GM23248 (cell line): ENCODE measurements at regions not wholly inside any gene's neighbourhood (a gene's known extent, or its start where the extent isn't known, plus 50 kb on each side); places are given as distances from the start of the nearest gene placed in this dataset.

Experiments used
- DNase-seq: peaks from one replicate; pipeline ENCODE4 v3.0.0-alpha.2; 2015
- H2AFZ ChIP-seq: fragments of 200-600 bp; sonication (generic); 2 replicates; pipeline ENCODE4 v1.6.1; 2016; ENCODE audit warnings: antibody characterized with exemption
- H3F3A ChIP-seq: fragments of 200-600 bp; sonication (generic); 2 replicates; pipeline ENCODE4 v1.6.1; 2016; ENCODE audit warnings: mild to moderate bottlenecking, antibody characterized with exemption, mixed run types; ENCODE audit not compliant: insufficient read depth
- H3K27ac ChIP-seq: fragments of 200-600 bp; sonication (generic); 2 replicates; pipeline ENCODE4 v1.5.1; 2016; ENCODE audit warnings: mild to moderate bottlenecking
- H3K27me3 ChIP-seq: fragments of 200-600 bp; sonication (generic); replicated peaks from 2 replicates; pipeline ENCODE4 v1.6.1; 2016; ENCODE audit warnings: mild to moderate bottlenecking; ENCODE audit not compliant: insufficient read depth
- H3K36me3 ChIP-seq: fragments of 200-600 bp; sonication (generic); 2 replicates; pipeline ENCODE4 v1.6.1; 2016; ENCODE audit warnings: low read depth, mild to moderate bottlenecking
- H3K4me1 ChIP-seq: fragments of 200-600 bp; sonication (generic); 2 replicates; pipeline ENCODE4 v1.6.1; 2016; ENCODE audit warnings: mild to moderate bottlenecking; ENCODE audit not compliant: insufficient read depth
- H3K4me2 ChIP-seq: fragments of 200-600 bp; sonication (generic); one replicate; pipeline ENCODE4 v1.6.1; 2016; ENCODE audit warnings: mild to moderate bottlenecking; ENCODE audit not compliant: unreplicated experiment
- H3K4me3 ChIP-seq: fragments of 200-600 bp; sonication (generic); 2 replicates; pipeline ENCODE4 v1.5.1; 2016; ENCODE audit warnings: mild to moderate bottlenecking
- H3K79me2 ChIP-seq: fragments of 200-600 bp; sonication (generic); 2 replicates; pipeline ENCODE4 v1.6.1; 2016; ENCODE audit warnings: mild to moderate bottlenecking; ENCODE audit not compliant: insufficient read depth
- H3K9ac ChIP-seq: fragments of 200-600 bp; sonication (generic); 2 replicates; pipeline ENCODE4 v1.6.1; 2016; ENCODE audit warnings: mild to moderate bottlenecking
- H3K9me2 ChIP-seq: fragments of 200-600 bp; sonication (generic); 2 replicates; pipeline ENCODE4 v1.6.1; 2016; ENCODE audit warnings: mixed run types, mild to moderate bottlenecking, moderate library complexity; ENCODE audit not compliant: insufficient read depth
- H3K9me3 ChIP-seq: fragments of 200-600 bp; sonication (generic); one replicate; pipeline ENCODE4 v1.6.1; 2017; ENCODE audit warnings: low read depth
- H4K20me1 ChIP-seq: fragments of 200-600 bp; sonication (generic); 2 replicates; pipeline ENCODE4 v1.6.0; 2016; ENCODE audit not compliant: insufficient read depth
- EZH2 ChIP-seq: fragments of 200-600 bp; sonication (generic); IDR thresholded peaks from 2 replicates; pipeline ENCODE4 v1.6.1; 2018; ENCODE audit warnings: antibody characterized with exemption, mild to moderate bottlenecking; ENCODE audit not compliant: insufficient read depth, poor library complexity, severe bottlenecking
- EZH2phosphoT487 ChIP-seq: fragments of 200-600 bp; sonication (generic); IDR thresholded peaks from 2 replicates; pipeline ENCODE4 v1.6.1; 2018; ENCODE audit warnings: antibody characterized with exemption, moderate library complexity, mild to moderate bottlenecking, low read depth; ENCODE audit not compliant: insufficient read depth
- WGBS, 2 experiments: methylation state at CpG; one replicate each; pipeline ENCODE4 v1.1.6; 2015 to 2017; ENCODE audit warnings: low lambda C conversion rate in 2 of 2, low coverage in 1 of 2; ENCODE audit errors: missing lambda C conversion rate in 2 of 2; 5-methylcytosine and 5-hydroxymethylcytosine counted together
- in situ Hi-C: fragments of 300-500 bp; cut with MboI; formaldehyde crosslinking; loops from 2 replicates; pipeline ENCODE4 v1.15.0; 2020

- peaks cover 33% of the 10 kb centered on the region for H3K4me1 ChIP-seq
- H3K4me2 ChIP-seq, result peak overlapping the region; percentile 42
- H4K20me1 ChIP-seq, result no peaks in the 10 kb centered on the region
- no peaks in the 10 kb centered on the region for H3K79me2 ChIP-seq
- H3K9me2 ChIP-seq, result no peaks in the 10 kb centered on the region; the same call in none of the 2 replicates
- H3K27me3 ChIP-seq, result no peaks in the 10 kb centered on the region
- H3K4me3 ChIP-seq, result no peak overlapping the region
- peak; percentile 60 for DNase-seq
- H3K36me3 ChIP-seq, result no peaks in the 10 kb centered on the region
- H3F3A ChIP-seq, result peaks cover 17% of the 10 kb centered on the region
- H3K27ac ChIP-seq, result peak overlapping the region; percentile 30
- in situ Hi-C loops, result no loop called here
- 46% methylated on average over 2 of the region's 2 CpGs for WGBS, 2 experiments
- TF ChIP-seq EZH2, result no peak
- no peak for TF ChIP-seq EZH2phosphoT487
- H2AFZ ChIP-seq, result no peak overlapping the region
- H3K9ac ChIP-seq, result no peak overlapping the region
- no peaks in the 10 kb centered on the region for H3K9me3 ChIP-seq
Measured at GRCh38 chr2:40734797-40735196, 282.9 kb upstream of the SLC8A1 start.

- H2AFZ ChIP-seq, result no peak overlapping the region
- H3F3A ChIP-seq, result peaks cover 17% of the 10 kb centered on the region
- peaks cover 33% of the 10 kb centered on the region for H3K4me1 ChIP-seq
- no peak for DNase-seq
- no peaks in the 10 kb centered on the region for H3K27me3 ChIP-seq
- H3K27ac ChIP-seq, result no peak overlapping the region
- H4K20me1 ChIP-seq, result no peaks in the 10 kb centered on the region
- WGBS, 2 experiments, result 75 to 81% methylated on average over 4 of the region's 4 CpGs
- no peak overlapping the region for H3K4me2 ChIP-seq
- H3K79me2 ChIP-seq, result no peaks in the 10 kb centered on the region
- H3K9me3 ChIP-seq, result no peaks in the 10 kb centered on the region
- no peak overlapping the region for H3K9ac ChIP-seq
- TF ChIP-seq EZH2, result no peak
- no peak for TF ChIP-seq EZH2phosphoT487
- in situ Hi-C loops, result no loop called here
- H3K4me3 ChIP-seq, result no peak overlapping the region
- H3K36me3 ChIP-seq, result no peaks in the 10 kb centered on the region
- no peaks in the 10 kb centered on the region; the same call in none of the 2 replicates for H3K9me2 ChIP-seq
Measured at GRCh38 chr2:40737180-40737579, 285.3 kb upstream of the SLC8A1 start.

GRCh38 chr2:40740419-40740818 is 288.5 kb upstream of the SLC8A1 start:
- Histone ChIP-seq H3K79me2 (no peaks in the 10 kb centered on the region), H3F3A (peaks cover 5% of the 10 kb centered on the region; the same call in 1 of the 2 replicates), H3K4me3 (no peak overlapping the region), H3K4me2 (no peak overlapping the region), H3K36me3 (no peaks in the 10 kb centered on the region), H2AFZ (0 out of 2 replicates have a peak overlapping the region, but pooled peaks have one; percentile 13), H3K4me1 (peaks cover 9% of the 10 kb centered on the region), H3K9me3 (no peaks in the 10 kb centered on the region), H3K27ac (no peak overlapping the region), H3K9me2 (no peaks in the 10 kb centered on the region; the same call in 1 of the 2 replicates), H3K9ac (no peak overlapping the region), H4K20me1 (no peaks in the 10 kb centered on the region), H3K27me3 (no peaks in the 10 kb centered on the region)
- DNase-seq, result no peak
- 62 to 75% methylated on average over 1 of the region's 1 CpG for WGBS, 2 experiments
- in situ Hi-C loops, result no loop called here
- TF ChIP-seq EZH2phosphoT487, result no peak

- Histone ChIP-seq H3K4me2 (no peak overlapping the region), H3F3A (no peaks in the 10 kb centered on the region), H3K27ac (no peak overlapping the region), H3K4me3 (no peak overlapping the region), H3K9ac (no peak overlapping the region), H2AFZ (no peak overlapping the region), H3K36me3 (no peaks in the 10 kb centered on the region), H3K27me3 (no peaks in the 10 kb centered on the region), H3K79me2 (no peaks in the 10 kb centered on the region), H4K20me1 (no peaks in the 10 kb centered on the region), H3K4me1 (no peaks in the 10 kb centered on the region), H3K9me2 (no peaks in the 10 kb centered on the region; the same call in 1 of the 2 replicates), H3K9me3 (no peaks in the 10 kb centered on the region)
- no peak for DNase-seq
- 96 to 97% methylated on average over 2 of the region's 2 CpGs for WGBS, 2 experiments
- no peak for TF ChIP-seq EZH2
- TF ChIP-seq EZH2phosphoT487, result no peak
- in situ Hi-C loops, result no loop called here
Measured at GRCh38 chr2:40741532-40741931, 289.6 kb upstream of the SLC8A1 start.

- Histone ChIP-seq H3K9me2 (no peaks in the 10 kb centered on the region), H4K20me1 (no peaks in the 10 kb centered on the region), H3K9ac (no peak overlapping the region), H3K4me1 (no peaks in the 10 kb centered on the region), H3K27me3 (no peaks in the 10 kb centered on the region), H3K4me2 (no peak overlapping the region), H3K79me2 (no peaks in the 10 kb centered on the region), H3F3A (no peaks in the 10 kb centered on the region), H2AFZ (no peak overlapping the region), H3K9me3 (no peaks in the 10 kb centered on the region), H3K27ac (no peak overlapping the region), H3K4me3 (no peak overlapping the region), H3K36me3 (no peaks in the 10 kb centered on the region)
- DNase-seq, result no peak
- TF ChIP-seq EZH2phosphoT487 (no peak), EZH2 (no peak)
- in situ Hi-C loops, result no loop called here
- WGBS, 2 experiments, result 56 to 57% methylated on average over 5 of the region's 5 CpGs
Measured at GRCh38 chr2:40746191-40746590, 294.3 kb upstream of the SLC8A1 start.
